Gastroesophageal sphincter (tissue), 3 donors: ENCODE measurements at regions not wholly inside any gene's neighbourhood (a gene's known extent, or its start where the extent isn't known, plus 50 kb on each side); places are given as distances from the start of the nearest gene placed in this dataset.

Source experiments
- CTCF ChIP-seq, 4 experiments: fragments of 200-600 bp in 2 of 4; fragments of 450-650 bp in 2 of 4; sonication (generic) in 1 of 4; IDR thresholded peaks; one replicate each; pipeline ENCODE4 v1.5.1; 2017 to 2019; ENCODE audit warnings: antibody characterized with exemption in 4 of 4, mild to moderate bottlenecking in 2 of 4, moderate library complexity in 2 of 4
- POLR2A ChIP-seq, 2 donors: fragments of 450-650 bp; IDR thresholded peaks; one replicate each; pipeline ENCODE4 v1.6.1; 2017; ENCODE audit warnings: antibody characterized with exemption in 2 of 2, mild to moderate bottlenecking in 2 of 2, moderate library complexity in 1 of 2
- POLR2AphosphoS5 ChIP-seq: sonication (generic); formaldehyde crosslinking; IDR thresholded peaks from one replicate; pipeline ENCODE4 v1.6.1; 2017; ENCODE audit warnings: antibody characterized with exemption

- TF ChIP-seq POLR2AphosphoS5 (no peak), POLR2A (IDR thresholded peaks at IDR 0.05) (no peak), CTCF (IDR thresholded peaks at IDR 0.05) (no peak)
Observed at GRCh38 chr4:116395408-116395807, 690.0 kb downstream of the TRAM1L1 start.
